ENCODE measurements at regions not wholly inside any gene's neighbourhood (a gene's known extent, or its start where the extent isn't known, plus 50 kb on each side); places are given as distances from the start of the nearest gene placed in this dataset.

GRCh38 chr5:89721353-89721752 lies 688.2 kb downstream of the CETN3 start:
- H3K27ac Mint-ChIP-seq = no peak overlapping the region
- intact Hi-C loops (cut with micrococcal nuclease) = no loop called here
- H3K4me1 Mint-ChIP-seq (ENCODE audit: low read depth) = no peaks in the 10 kb centered on the region
- H3K27me3 Mint-ChIP-seq = no peaks in the 10 kb centered on the region
- H3K4me3 Mint-ChIP-seq = no peak overlapping the region
- no peaks in the 10 kb centered on the region for H3K9me3 Mint-ChIP-seq
- H3K36me3 Mint-ChIP-seq (ENCODE audit: low read depth) = no peaks in the 10 kb centered on the region

- H3K36me3 Mint-ChIP-seq (ENCODE audit: low read depth) = no peaks in the 10 kb centered on the region
- intact Hi-C loops (cut with micrococcal nuclease) = no loop called here
- no peaks in the 10 kb centered on the region for H3K9me3 Mint-ChIP-seq
- no peak overlapping the region for H3K4me3 Mint-ChIP-seq
- no peaks in the 10 kb centered on the region for H3K27me3 Mint-ChIP-seq
- no peak overlapping the region for H3K27ac Mint-ChIP-seq
- peaks cover 6% of the 10 kb centered on the region for H3K4me1 Mint-ChIP-seq (ENCODE audit: low read depth)
Observed at GRCh38 chr5:89712134-89712700, 697.3 kb downstream of the CETN3 start.

GRCh38 chr5:89711526-89711925 lies 698.0 kb downstream of the CETN3 start:
- no peaks in the 10 kb centered on the region for H3K9me3 Mint-ChIP-seq
- intact Hi-C loops (cut with micrococcal nuclease) = no loop called here
- peaks cover 6% of the 10 kb centered on the region for H3K4me1 Mint-ChIP-seq (ENCODE audit: low read depth)
- H3K4me3 Mint-ChIP-seq = no peak overlapping the region
- no peak overlapping the region for H3K27ac Mint-ChIP-seq
- no peaks in the 10 kb centered on the region for H3K27me3 Mint-ChIP-seq
- no peaks in the 10 kb centered on the region for H3K36me3 Mint-ChIP-seq (ENCODE audit: low read depth)

GRCh38 chr5:89710006-89710405 lies 699.5 kb downstream of the CETN3 start:
- H3K27ac Mint-ChIP-seq = no peak overlapping the region
- H3K27me3 Mint-ChIP-seq = no peaks in the 10 kb centered on the region
- intact Hi-C loops (cut with micrococcal nuclease) = no loop called here
- no peak overlapping the region for H3K4me3 Mint-ChIP-seq
- H3K9me3 Mint-ChIP-seq = no peaks in the 10 kb centered on the region
- peaks cover 6% of the 10 kb centered on the region for H3K4me1 Mint-ChIP-seq (ENCODE audit: low read depth)
- no peaks in the 10 kb centered on the region for H3K36me3 Mint-ChIP-seq (ENCODE audit: low read depth)

GRCh38 chr5:89707891-89708290 lies 701.7 kb downstream of the CETN3 start:
- no peak overlapping the region for H3K4me3 Mint-ChIP-seq
- no peaks in the 10 kb centered on the region for H3K9me3 Mint-ChIP-seq
- H3K27ac Mint-ChIP-seq = no peak overlapping the region
- peaks cover 6% of the 10 kb centered on the region for H3K4me1 Mint-ChIP-seq (ENCODE audit: low read depth)
- H3K27me3 Mint-ChIP-seq = no peaks in the 10 kb centered on the region
- intact Hi-C loops (cut with micrococcal nuclease) = no loop called here
- H3K36me3 Mint-ChIP-seq (ENCODE audit: low read depth) = no peaks in the 10 kb centered on the region

GRCh38 chr5:89706731-89707130 lies 702.8 kb downstream of the CETN3 start:
- intact Hi-C loops (cut with micrococcal nuclease) = no loop called here
- Mint-ChIP-seq H3K4me3 (no peak overlapping the region), H3K36me3 (ENCODE audit: low read depth) (no peaks in the 10 kb centered on the region)

GRCh38 chr5:89703817-89704216 lies 705.7 kb downstream of the CETN3 start:
- peaks cover 6% of the 10 kb centered on the region for H3K4me1 Mint-ChIP-seq (ENCODE audit: low read depth)
- H3K27ac Mint-ChIP-seq = no peak overlapping the region
- intact Hi-C loops (cut with micrococcal nuclease) = no loop called here
- no peak overlapping the region for H3K4me3 Mint-ChIP-seq
- no peaks in the 10 kb centered on the region for H3K36me3 Mint-ChIP-seq (ENCODE audit: low read depth)
- H3K9me3 Mint-ChIP-seq = peaks cover 10% of the 10 kb centered on the region
- no peaks in the 10 kb centered on the region for H3K27me3 Mint-ChIP-seq

More at GRCh38 chr5:89706731-89707130, 702.8 kb downstream of the CETN3 start:
- Mint-ChIP-seq H3K27me3 (no peaks in the 10 kb centered on the region), H3K27ac (no peak overlapping the region), H3K4me1 (ENCODE audit: low read depth) (peaks cover 6% of the 10 kb centered on the region), H3K9me3 (no peaks in the 10 kb centered on the region)

GRCh38 chr5:89698028-89698427 lies 711.5 kb downstream of the CETN3 start:
- Mint-ChIP-seq H3K4me3 (no peak overlapping the region), H3K27me3 (no peaks in the 10 kb centered on the region), H3K36me3 (ENCODE audit: low read depth) (no peaks in the 10 kb centered on the region), H3K9me3 (peaks cover 10% of the 10 kb centered on the region), H3K4me1 (ENCODE audit: low read depth) (no peaks in the 10 kb centered on the region), H3K27ac (no peak overlapping the region)
- intact Hi-C loops (cut with micrococcal nuclease) = no loop called here

- H3K9me3 Mint-ChIP-seq = peaks cover 10% of the 10 kb centered on the region
- H3K27ac Mint-ChIP-seq = no peak overlapping the region
- no peaks in the 10 kb centered on the region for H3K36me3 Mint-ChIP-seq (ENCODE audit: low read depth)
- no peaks in the 10 kb centered on the region for H3K4me1 Mint-ChIP-seq (ENCODE audit: low read depth)
- intact Hi-C loops (cut with micrococcal nuclease) = no loop called here
- H3K4me3 Mint-ChIP-seq = no peak overlapping the region
- no peaks in the 10 kb centered on the region for H3K27me3 Mint-ChIP-seq
Observed at GRCh38 chr5:89697581-89697980, 712.0 kb downstream of the CETN3 start.

- H3K27me3 Mint-ChIP-seq = no peaks in the 10 kb centered on the region
- H3K4me1 Mint-ChIP-seq (ENCODE audit: low read depth) = no peaks in the 10 kb centered on the region
- no peak overlapping the region for H3K27ac Mint-ChIP-seq
- intact Hi-C loops (cut with micrococcal nuclease) = no loop called here
- peaks cover 15% of the 10 kb centered on the region for H3K9me3 Mint-ChIP-seq
- no peak overlapping the region for H3K4me3 Mint-ChIP-seq
- H3K36me3 Mint-ChIP-seq (ENCODE audit: low read depth) = no peaks in the 10 kb centered on the region
Observed at GRCh38 chr5:89695371-89695770, 714.2 kb downstream of the CETN3 start.

- Mint-ChIP-seq H3K9me3 (peaks cover 5% of the 10 kb centered on the region), H3K27me3 (no peaks in the 10 kb centered on the region), H3K36me3 (ENCODE audit: low read depth) (no peaks in the 10 kb centered on the region), H3K4me3 (no peak overlapping the region), H3K4me1 (ENCODE audit: low read depth) (no peaks in the 10 kb centered on the region), H3K27ac (no peak overlapping the region)
- intact Hi-C loops (cut with micrococcal nuclease) = no loop called here
Observed at GRCh38 chr5:89694026-89694550, 715.5 kb downstream of the CETN3 start.

- Mint-ChIP-seq H3K27ac (no peak overlapping the region), H3K27me3 (no peaks in the 10 kb centered on the region), H3K4me3 (no peak overlapping the region), H3K9me3 (peaks cover 5% of the 10 kb centered on the region), H3K36me3 (ENCODE audit: low read depth) (no peaks in the 10 kb centered on the region), H3K4me1 (ENCODE audit: low read depth) (peaks cover 4% of the 10 kb centered on the region)
- intact Hi-C loops (cut with micrococcal nuclease) = no loop called here
Observed at GRCh38 chr5:89690331-89690730, 719.2 kb downstream of the CETN3 start.

GRCh38 chr5:89686081-89686765 lies 723.3 kb downstream of the CETN3 start:
- Mint-ChIP-seq H3K27me3 (no peaks in the 10 kb centered on the region), H3K36me3 (ENCODE audit: low read depth) (no peaks in the 10 kb centered on the region), H3K4me1 (ENCODE audit: low read depth) (peaks cover 4% of the 10 kb centered on the region), H3K4me3 (no peak overlapping the region), H3K9me3 (peaks cover 6% of the 10 kb centered on the region), H3K27ac (no peak overlapping the region)
- intact Hi-C loops (cut with micrococcal nuclease) = no loop called here

GRCh38 chr5:89676634-89677033 lies 732.9 kb downstream of the CETN3 start:
- intact Hi-C loops (cut with micrococcal nuclease) = no loop called here
- H3K27me3 Mint-ChIP-seq = no peaks in the 10 kb centered on the region
- peaks cover 27% of the 10 kb centered on the region for H3K9me3 Mint-ChIP-seq
- H3K27ac Mint-ChIP-seq = no peak overlapping the region
- H3K4me3 Mint-ChIP-seq = no peak overlapping the region
- no peaks in the 10 kb centered on the region for H3K36me3 Mint-ChIP-seq (ENCODE audit: low read depth)
- no peaks in the 10 kb centered on the region for H3K4me1 Mint-ChIP-seq (ENCODE audit: low read depth)

GRCh38 chr5:89673019-89673418 lies 736.5 kb downstream of the CETN3 start:
- no peak overlapping the region for H3K4me3 Mint-ChIP-seq
- H3K36me3 Mint-ChIP-seq (ENCODE audit: low read depth) = no peaks in the 10 kb centered on the region
- H3K27me3 Mint-ChIP-seq = no peaks in the 10 kb centered on the region
- intact Hi-C loops (cut with micrococcal nuclease) = no loop called here
- H3K27ac Mint-ChIP-seq = no peak overlapping the region
- no peaks in the 10 kb centered on the region for H3K4me1 Mint-ChIP-seq (ENCODE audit: low read depth)
- peaks cover 3% of the 10 kb centered on the region for H3K9me3 Mint-ChIP-seq
